NCI-H2171 (cell line): ENCODE measurements at regions not wholly inside any gene's neighbourhood (a gene's known extent, or its start where the extent isn't known, plus 50 kb on each side); places are given as distances from the start of the nearest gene placed in this dataset.

Experiments
- DNase-seq: peaks from one replicate; lab custom pipeline; 2025; lab: John Stamatoyannopoulos, UW

GRCh38 chr13:76210262-76210661 is 574.1 kb downstream of the LMO7 start:
- DNase-seq = peak; percentile 14

- DNase-seq = no peak
These were observed 562.5 kb downstream of the LMO7 start for GRCh38 chr13:76198568-76199163.

GRCh38 chr13:76189882-76190519 is 553.9 kb downstream of the LMO7 start:
- DNase-seq = no peak

- no peak for DNase-seq
These were observed 540.0 kb downstream of the LMO7 start for GRCh38 chr13:76175961-76176725.

GRCh38 chr13:76168661-76169060 is 532.5 kb downstream of the LMO7 start:
- DNase-seq = no peak

GRCh38 chr13:76164290-76164689 is 528.2 kb downstream of the LMO7 start:
- peak; percentile 54 for DNase-seq

GRCh38 chr13:76163761-76164160 is 527.6 kb downstream of the LMO7 start:
- no peak for DNase-seq

- DNase-seq = peak; percentile 1
These were observed 525.1 kb downstream of the LMO7 start for GRCh38 chr13:76160961-76161925.

- no peak for DNase-seq
These were observed 524.4 kb downstream of the LMO7 start for GRCh38 chr13:76160506-76160905.

- no peak for DNase-seq
These were observed 521.8 kb downstream of the LMO7 start for GRCh38 chr13:76157926-76158325.

GRCh38 chr13:76153239-76153638 is 517.1 kb downstream of the LMO7 start:
- DNase-seq = no peak

GRCh38 chr13:76148926-76149325 is 512.8 kb downstream of the LMO7 start:
- DNase-seq = no peak

GRCh38 chr13:76148374-76148773 is 512.2 kb downstream of the LMO7 start:
- peak; percentile 6 for DNase-seq

GRCh38 chr13:76132532-76132931 is 496.4 kb downstream of the LMO7 start:
- no peak for DNase-seq

GRCh38 chr13:76131551-76131950 is 495.4 kb downstream of the LMO7 start:
- DNase-seq = no peak

GRCh38 chr13:76129305-76130000 is 493.3 kb downstream of the LMO7 start:
- no peak for DNase-seq

- DNase-seq = no peak
These were observed 491.8 kb downstream of the LMO7 start for GRCh38 chr13:76127922-76128321.

- DNase-seq = no peak
These were observed 487.4 kb downstream of the LMO7 start for GRCh38 chr13:76123548-76123947.

- no peak for DNase-seq
These were observed 480.7 kb downstream of the LMO7 start for GRCh38 chr13:76116751-76117360.

- no peak for DNase-seq
These were observed 470.6 kb downstream of the LMO7 start for GRCh38 chr13:76106763-76107162.

- no peak for DNase-seq
These were observed 458.5 kb downstream of the LMO7 start for GRCh38 chr13:76094645-76095044.
